ENCODE measurements at regions not wholly inside any gene's neighbourhood (a gene's known extent, or its start where the extent isn't known, plus 50 kb on each side); places are given as distances from the start of the nearest gene placed in this dataset.

DNA sequence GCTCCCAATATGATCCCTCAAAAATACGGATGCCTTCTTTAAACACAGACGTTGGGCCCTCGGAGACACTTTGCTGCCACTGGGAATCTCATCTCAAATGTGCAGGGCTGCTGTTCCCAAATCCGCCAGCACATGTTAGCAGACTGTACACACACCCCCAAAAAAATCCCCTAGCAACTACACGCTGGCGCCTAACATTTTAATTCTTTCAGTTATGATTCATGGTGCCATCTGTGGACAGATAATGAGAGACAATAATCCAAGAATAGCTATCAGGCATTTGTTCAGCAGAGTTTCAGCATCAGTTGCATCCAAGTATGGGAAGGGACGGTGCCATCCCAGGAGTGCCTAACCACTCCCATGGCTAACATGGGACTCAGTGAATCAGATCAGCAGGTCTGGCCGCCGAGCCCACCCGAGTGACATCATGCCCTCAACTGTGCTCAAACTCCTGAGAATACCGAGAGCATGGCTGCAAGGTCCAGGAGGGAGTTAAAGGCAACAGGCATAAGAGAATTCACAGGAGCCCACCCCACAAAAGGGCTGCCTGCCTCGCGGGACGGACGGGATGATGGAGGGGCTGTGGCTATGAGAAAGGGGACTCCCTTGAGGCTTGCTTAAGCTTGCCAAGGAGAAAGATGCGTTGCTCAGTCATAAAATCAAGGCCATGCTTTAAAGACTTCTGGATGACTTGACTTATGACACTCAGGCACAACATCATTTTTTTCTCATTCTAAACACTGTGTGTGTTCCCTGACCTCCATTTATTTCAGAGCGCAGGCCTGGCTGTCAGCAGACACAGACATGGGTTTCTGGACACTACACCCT, 337.0 kb downstream of the SHANK2 start:
- ATAC-seq: no peak

DNA sequence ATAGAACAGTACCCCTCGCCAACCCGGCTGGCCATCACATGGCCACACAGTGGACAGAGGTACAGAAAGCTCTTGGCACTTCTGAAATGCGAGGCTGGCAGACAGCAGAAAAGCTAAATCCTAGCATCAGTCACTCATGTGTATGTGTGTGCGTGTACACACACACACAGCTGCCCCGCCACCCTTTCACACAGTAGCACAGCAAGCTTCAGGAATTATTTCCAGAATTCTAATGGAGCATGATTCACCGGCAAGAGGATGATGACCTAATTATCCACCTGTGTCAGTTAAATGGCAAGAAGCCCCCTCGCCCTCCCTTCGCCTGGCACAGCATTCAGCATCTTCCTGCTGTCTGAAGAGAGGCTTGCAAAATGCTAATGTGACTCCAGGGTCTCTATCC, 336.0 kb downstream of the SHANK2 start:
- ATAC-seq: no peak

DNA sequence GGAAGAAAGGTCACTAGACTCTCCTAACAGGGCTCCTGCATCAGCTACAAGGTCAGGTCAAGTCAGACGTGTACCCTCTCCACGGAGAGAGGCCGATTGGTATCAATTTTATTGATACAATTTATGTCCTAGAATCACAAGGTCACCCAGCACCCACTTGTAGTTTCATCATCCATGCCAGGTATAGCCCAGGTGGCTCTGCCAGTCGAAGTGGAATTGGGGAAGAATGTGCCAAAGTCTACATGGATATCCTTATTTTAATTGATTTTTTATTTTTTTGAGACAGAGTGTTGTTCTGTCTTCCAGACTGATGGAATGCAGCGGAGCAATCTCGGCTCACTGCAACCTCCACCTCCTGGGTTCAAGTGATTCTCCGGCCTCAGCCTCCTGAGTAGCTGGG, 334.1 kb downstream of the SHANK2 start:
- ATAC-seq: no peak

DNA sequence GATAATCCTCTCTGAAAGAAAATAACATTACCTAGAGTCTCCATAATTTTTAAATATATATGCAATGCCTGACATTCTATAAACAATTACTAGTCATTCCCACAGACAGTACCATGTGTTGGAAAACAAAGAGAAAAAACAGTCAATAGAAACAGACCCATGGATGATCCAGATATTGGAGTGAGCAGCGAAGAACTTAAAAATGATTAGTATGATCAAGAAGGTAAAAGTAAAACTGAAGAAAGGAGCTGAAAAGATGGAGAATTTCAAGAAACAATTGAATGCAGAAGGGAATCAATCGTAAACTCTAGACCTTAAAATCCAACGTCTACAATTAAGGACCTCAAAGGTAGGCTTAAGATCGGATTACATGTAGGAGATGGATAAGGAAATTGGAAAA, 330.6 kb downstream of the SHANK2 start:
- no peak for ATAC-seq

DNA sequence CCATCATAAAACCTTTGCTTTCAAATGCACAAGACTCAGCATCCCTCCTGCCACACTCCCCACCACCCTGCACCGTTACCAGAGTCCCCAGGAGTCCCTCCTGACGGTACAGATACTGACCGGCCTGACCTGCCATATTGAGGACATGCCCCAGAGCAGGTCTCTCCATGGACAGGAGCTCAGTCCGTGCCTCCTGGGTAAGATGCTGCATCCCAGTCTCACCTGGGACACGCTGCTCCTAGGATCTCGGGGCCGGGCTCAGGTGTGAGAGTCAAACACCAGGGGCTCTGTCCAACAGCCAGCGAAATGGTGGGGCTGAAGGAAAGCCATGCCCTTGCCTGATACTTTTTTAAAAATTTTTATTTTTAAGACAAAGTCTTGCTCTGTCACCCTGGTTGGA, 328.3 kb downstream of the SHANK2 start:
- no peak for ATAC-seq

DNA sequence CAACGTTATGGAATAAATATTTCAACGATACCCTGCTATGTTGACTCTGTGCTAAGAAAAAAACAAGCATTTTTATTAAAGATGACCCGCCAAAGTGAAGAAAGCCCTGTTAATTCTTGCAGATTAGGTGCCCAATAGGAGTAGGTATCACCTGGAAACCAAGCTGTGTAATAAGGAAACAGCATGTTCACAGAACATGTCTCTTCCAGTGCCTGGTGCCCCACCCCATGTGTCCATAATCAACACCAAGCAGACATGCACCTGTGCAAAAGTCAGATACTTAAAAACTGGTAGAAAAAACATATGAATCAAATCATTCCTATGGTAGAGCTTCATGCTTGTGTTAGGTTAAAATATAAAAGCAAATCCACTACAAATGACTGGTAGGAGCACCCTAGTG, 327.1 kb downstream of the SHANK2 start:
- no peak for ATAC-seq

DNA sequence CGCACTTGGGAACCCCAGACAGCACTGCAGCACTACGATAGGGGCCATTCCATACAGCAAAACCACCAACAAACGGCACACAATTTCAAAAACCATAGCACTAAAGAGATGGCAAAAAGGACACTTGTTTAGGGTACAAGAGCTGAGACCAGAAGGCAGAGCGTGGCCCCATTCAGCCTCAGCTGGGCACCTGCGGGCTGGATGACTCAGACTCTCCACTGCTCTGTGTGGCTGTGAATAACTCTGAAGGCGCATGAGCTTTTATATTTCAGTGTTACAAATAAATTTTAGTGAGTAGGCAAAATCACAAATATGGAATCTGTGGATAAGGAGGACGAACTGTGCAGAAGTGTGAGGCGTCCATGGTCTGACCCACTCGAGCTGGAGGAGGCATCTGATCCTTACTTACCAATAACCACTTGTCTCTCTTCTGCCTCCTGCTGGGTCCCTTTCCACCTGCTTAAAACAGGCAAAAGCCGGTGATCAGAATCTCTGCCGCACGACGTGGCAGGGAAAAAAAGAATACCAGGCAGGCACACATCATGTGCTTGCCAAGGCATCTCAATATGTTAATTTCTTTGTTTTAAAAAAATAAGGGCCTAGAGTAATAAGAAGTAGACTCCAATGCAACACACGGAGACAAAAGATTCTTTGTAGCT, 325.7 kb downstream of the SHANK2 start:
- no peak for ATAC-seq

DNA sequence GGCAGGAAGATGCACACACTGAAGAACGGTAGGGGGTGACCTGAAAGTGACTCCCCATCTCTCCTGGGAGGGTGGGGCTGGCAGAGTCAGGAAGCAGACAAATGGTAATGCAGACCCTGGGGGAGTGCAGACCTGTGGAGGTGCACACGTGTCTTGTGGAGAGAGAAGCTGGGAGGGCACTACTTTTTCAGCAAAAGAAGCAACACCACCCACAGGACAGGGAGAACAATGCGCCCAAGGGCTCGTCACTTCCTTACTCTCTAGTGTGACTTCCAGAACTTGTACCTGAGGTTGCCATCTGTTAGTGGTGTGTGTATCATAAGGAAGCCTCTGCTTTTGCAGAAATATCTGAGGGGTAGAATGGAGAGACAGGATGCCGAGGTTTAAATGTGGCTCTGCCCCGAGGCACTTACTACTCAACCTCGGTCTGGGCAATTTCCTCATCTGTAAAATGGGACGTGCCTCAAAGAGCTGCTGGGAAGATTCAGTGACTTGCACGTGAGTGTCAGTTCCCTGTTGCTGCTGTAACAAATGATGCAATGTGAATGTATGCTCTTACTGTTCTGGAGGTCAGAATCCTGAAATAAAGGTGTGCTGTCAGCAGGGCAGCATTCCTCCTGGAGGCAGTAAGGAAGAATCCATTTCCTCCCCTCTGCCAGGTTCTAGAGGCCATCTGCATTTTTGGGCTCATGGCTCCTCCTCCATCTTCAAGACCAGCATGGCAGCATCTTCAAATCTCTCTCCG, 323.4 kb downstream of the SHANK2 start:
- no peak for ATAC-seq

DNA sequence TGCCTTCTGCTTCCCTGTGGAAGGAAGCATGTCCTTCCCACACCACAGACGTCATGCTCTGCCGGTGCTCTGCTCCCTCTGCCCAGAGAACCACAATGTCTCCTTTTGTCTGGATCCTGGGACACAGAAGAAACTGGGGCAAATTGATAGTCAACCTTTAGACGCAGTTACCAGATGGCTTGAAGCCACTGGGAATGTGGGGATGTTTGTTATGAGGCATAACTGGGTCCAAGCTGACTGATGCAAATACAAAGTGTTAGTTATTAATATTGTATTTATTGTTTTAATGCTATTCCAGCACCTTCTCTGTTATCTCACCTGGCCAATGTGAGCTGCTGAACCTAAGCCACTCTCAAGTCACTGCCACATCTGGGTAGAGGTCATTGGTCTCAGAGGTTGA, 322.2 kb downstream of the SHANK2 start:
- ATAC-seq: no peak

DNA sequence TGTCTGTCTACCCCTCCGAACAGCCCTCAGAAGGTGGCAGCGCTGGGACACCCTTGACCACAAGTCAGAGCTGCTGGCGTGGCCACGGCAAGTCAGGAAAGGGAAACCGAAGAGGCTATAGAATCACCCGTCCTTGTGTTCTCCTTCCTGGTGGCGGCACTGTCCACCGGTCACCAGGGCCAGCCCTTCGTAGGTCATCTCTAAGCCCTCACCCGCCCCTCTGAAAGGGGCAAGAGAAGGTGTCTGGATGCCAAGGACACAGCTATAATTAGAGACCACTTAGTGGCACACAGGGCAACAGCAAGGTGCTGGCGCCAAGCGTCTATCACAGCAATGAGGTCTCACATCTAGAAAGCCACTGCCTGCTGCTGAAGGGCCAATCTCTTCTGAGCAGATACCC, 320.9 kb downstream of the SHANK2 start:
- ATAC-seq: no peak

DNA sequence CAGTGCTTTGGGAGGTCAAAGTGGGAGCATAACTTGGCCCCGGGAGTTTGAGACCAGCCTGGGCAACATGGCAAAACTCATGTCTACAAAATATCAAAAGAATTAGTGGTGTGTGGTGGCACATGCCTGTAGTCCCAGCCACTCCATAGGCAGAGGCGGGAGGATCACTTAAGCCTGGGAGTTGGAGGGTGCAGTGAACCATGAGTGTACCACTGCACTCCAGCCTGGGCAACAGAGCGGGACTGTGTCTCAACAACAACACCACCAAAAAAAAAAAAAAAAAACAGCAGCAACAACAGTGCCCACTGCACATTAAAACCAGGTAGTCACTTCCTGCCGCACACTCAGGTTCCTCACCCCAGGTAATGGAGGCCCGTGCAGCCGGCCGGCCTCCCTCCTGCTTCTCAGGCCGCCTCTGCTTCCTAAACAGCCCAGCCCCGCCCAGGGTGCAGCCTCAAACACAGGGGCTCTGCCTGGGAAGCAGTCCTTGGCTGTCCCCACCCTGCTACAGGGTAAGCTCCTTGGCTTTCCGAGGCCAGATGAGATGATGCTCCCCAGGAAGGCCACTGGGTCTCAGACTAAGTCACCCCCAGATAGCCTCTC, 318.3 kb downstream of the SHANK2 start:
- ATAC-seq: no peak

DNA sequence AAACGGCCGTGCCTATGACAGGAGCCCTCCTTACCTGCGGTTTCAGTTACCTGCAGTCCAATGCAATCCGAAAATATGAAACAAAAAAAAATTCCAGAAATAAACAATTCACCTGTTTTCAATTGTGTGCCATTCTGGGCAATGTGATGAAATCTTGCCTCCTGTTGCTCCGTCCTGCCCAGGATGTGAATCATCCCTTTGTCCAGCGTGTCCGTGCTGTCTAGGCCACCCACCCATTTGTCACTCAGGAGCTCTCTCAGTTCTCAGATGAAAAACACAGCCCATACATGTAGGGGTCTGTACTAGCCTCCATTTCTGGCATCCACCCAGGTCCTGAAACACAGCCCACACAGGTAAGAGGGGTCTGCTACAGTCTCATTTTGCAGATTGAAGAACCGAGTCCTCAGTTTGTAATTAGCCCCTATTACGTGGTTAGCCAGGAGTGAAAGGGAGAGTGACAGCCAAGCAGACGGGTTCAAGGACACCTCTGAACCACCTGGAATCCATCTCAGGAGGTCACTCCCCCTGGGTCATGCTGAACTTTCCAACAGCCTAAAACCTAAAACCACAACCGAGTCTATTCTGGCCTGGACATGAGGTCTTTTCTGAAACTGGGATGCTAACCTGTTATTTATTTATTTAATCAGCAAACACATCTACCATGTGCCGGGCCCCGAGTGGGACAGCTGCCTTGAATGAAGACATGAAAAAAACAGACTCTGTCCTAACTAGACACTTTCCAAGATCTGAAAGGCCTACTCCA, 317.2 kb downstream of the SHANK2 start:
- ATAC-seq: no peak

DNA sequence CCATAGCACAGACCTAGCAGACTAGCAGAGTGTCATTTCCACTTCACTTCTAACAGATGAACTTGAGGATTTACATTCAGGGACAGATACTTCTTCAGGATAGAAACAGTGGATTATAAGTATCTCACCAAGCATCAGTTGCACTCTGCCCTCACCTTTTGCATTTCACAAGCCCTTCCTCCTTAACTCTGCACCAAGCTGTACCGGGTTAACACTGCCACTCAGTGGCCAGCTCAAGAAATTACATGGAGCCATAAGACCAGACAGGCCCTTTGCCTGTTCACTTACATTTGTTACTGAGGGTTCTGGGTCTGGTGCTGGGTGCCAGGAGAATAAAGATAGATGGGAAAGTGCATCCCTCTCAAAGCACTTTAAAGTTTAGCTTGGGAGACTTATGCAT, 309.8 kb downstream of the SHANK2 start:
- ATAC-seq: no peak

DNA sequence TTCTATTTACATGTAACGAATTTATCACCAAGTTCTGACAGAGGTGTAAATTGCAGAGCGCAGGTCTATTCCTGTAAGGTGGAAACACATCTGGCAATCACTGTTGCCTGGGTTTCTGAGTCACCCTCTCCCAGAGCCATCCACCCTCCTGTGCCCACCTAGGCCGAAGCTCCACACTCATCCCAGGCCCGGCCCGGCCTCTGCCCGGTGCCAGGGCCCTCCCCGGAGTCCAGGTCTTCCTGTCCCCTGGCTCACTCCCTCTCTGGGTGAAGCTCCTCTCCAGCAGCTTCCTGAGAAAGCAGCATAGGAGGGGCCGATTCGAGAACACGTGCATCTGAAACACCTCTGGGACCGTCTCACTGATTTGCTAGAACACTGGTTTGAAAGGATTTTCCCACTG, 308.2 kb downstream of the SHANK2 start:
- ATAC-seq: no peak

DNA sequence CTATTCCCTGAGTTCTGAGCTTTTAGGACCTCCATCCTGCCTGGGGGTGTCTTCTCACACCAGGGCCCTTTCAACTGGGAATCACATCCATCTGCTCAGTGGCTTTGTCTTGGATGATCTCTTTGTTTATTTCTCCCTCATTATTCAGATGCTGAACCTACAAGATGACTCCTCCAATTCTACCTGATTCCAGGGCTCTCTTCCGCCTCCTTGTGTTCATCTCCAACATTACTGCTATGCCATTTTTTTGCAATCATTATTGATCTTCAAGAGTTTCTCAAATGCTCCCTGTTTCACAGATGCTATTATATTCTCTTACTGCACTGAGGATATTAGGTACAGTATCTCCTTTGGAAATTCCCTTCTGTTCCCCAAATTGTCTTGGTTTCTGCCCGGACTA, 307.7 kb downstream of the SHANK2 start:
- ATAC-seq: no peak

DNA sequence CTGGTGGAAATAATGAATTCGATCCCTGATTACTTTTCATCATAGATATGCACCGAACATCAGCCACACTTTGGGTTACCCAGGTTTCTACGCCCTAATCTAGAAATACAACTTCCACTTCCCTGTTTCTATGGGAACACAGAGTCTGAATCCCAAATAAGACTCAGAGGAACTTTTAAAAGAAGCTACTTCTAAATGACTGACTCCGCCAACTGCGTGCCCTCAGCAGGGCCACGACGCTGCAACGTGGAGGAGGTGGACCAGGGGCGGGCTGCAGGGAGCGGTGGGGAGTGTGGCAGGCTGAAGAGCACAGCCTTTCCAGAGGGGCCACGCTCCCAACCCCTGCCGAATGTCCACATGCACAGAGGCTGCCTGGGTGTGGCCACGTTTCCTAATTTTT, 304.0 kb downstream of the SHANK2 start:
- ATAC-seq: no peak

DNA sequence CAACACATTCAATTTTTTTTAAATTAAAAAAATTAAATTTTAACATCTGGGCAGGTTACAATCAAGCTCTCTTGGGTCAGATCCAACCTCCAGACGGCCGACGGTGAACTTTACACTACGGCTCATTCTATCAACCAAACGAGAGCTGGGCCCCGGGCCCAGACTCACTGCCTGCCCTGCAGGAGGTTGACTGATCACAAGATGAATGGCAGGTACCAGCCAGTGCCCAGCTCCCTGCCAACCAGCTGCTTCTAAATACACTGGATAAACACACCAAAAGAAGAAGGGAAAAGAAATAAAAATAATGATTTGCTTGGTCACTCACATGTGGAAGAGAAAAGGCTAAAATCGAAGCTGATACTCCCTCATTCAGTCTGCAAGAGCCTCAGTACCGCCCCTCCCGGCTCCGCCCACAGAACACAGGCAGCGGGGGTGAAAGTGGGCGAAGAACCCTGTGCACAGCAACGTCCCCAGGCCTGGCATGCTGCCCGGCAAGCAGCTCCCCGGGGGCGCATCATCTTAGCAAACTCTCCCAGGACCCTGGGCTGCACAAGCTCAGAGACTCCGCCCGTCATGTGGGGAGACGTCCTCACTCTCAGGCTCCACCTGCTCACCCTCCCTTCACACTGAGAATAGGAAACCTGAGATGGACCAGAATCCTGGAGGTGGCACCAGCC, 303.4 kb downstream of the SHANK2 start:
- no peak for ATAC-seq

DNA sequence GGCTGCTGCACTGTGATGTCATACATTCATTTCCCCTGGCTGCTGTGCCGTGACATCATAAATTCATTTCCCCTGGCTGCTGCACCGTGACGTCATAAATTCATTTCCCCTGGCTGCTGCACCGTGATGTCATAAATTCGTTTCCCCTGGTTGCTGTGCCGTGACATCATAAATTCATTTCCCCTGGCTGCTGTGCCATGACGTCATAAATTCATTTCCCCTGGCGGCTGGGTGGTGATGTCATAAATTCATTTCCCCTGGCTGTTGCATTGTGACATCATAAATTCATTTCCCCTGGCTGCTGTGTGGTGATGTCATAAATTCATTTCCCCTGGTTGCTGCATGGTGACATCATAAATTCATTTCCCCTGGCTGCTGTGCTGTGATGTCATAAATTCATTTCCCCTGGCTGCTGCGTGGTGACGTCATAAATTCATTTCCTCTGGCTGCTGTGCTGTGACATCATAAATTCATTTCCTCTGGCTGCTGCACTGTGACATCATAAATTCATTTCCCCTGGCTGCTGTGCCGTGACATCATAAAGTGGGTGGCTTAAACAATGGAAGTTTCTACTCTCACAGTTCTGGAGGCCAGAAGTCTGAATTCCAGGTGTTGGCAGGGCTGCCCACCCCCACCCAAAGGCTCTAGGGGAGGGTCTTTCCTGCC, 301.1 kb downstream of the SHANK2 start:
- ATAC-seq: no peak

DNA sequence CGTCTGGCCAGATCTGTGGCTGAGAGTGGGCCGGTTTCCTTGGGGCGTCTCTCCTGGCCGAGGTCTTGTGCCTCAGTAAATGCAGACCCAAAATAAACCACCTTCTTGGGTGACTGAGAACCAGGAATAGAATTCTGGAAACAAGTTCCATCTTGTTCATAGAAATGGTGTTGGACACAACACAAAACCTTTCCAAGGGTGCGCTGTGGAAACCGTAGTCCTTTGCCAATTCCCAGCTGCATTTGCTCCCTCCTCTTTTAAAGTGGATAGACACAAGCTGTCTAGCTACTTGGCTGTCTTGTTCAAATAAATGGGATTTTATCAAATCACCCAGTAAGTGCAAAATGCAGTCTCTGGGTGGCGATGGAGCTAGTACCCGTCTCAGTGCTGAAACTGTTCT, 300.2 kb downstream of the SHANK2 start:
- no peak for ATAC-seq

DNA sequence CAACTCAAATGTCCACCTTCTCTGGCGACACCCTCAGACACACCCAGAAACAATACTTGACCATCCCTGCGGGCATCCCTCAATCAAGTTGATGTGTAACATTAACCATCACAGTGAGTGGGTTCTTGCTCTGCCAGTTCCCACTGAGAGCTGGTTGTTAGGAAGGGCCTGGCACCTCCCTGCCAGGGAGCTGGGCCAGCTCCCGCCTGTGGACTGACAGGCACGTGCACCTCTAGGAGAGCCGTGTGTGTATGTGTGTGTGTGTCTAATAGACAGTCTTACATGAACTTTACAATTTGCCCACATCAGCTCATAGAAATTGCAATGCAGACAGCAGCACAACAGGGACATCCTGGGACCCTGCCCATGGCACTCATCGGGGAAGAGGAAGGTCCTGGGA, 298.7 kb downstream of the SHANK2 start:
- no peak for ATAC-seq

DNA sequence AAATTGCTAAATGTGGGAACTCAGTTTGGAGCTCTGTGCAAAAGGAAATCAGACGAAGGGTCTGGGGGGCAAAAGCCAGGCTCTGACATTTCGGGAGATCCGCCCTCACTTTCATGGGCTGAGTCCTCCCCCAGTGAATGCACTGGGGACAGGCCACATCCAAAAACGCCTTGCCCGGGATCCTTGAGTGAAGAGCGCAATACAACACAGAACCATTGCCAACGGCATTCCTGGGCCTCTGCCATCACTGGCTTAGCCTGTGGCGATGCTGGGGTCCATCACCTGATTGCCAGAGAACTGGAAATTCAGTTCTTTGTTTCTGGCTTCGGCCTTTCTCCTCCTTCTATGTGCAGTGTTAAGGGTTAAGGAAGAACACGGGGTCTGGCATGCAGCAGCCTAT, 297.9 kb downstream of the SHANK2 start:
- no peak for ATAC-seq
